DMS79 treated with DMSO at 0.1 percent for 48 hours (cell line): ENCODE measurements at regions not wholly inside any gene's neighbourhood (a gene's known extent, or its start where the extent isn't known, plus 50 kb on each side); places are given as distances from the start of the nearest gene placed in this dataset.
"Not testable (repeated sequence)": the region's sequence is repeated elsewhere in the genome, so short reads cannot be mapped to it uniquely, and the experiment has no call there.

ENCODE experiments used
- DNase-seq: peaks from one replicate; lab custom pipeline; 2025; lab: John Stamatoyannopoulos, UW

- no peak for DNase-seq
These were observed 78.9 kb upstream of the FLT1 start for GRCh38 chr13:28573595-28574373.

DNA sequence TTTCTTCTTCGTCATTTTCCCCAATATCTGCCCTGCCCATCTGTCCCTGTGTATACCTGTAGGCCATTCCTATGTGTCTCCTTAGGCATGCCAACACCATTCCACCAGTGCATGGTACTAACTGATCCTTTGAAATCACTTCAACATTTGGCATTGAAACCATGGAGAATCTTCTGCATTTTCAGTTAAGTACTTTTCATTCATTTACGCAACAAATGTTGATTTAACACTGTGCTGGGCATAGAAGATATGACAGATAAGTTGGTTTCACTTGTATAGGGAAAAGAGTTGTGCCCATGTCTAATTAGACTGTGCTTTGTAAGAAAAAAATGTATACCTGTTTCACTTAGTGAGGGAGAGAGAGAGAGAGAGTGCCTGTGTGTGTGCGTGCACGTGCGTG is 77.9 kb upstream of the FLT1 start:
- no peak for DNase-seq

DNA sequence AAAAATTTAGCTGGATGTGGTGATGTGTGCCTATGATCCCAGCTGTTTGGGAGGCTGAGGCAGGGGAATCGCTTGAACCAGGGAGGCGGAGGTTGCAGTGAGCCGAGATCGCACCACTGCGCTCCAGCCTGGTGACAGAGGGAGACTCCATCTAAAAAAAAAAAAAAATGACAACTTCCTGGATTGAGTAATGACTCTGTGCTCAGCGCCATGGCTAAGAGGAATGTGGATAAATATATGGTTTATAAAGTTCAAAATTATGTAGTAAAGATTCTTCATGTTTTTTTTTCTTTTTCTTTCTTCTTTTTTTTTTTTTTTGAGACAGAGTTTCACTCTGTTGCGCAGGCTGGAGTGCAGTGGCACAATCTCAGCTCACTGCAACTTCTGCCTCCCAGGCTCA is 75.4 kb upstream of the FLT1 start:
- DNase-seq, result not testable (repeated sequence)

- no peak for DNase-seq
These were observed 75.0 kb upstream of the FLT1 start for GRCh38 chr13:28569886-28570285.

- DNase-seq, result peak; percentile 51
These were observed 73.4 kb upstream of the FLT1 start for GRCh38 chr13:28568286-28568685.

DNA sequence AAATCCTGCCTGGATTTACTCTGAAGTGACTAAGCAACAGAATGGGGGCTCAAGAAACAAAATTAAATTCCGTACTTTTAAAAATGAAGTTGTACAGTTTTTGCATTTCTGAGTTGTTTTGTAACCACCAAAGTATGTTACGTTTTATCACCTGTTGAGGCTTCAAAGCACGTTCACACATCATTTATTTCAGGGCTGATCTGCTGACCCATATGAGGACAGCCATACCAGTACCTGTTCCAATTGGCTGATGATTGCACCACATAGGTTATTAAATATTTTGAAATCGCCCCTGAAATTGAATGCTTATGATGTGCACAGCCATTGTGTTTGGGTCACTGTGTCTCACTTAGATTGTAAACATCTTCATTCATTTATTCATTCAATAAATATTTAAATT is 72.0 kb upstream of the FLT1 start:
- DNase-seq, result no peak

- no peak for DNase-seq
These were observed 71.4 kb upstream of the FLT1 start for GRCh38 chr13:28566283-28566682.

DNA sequence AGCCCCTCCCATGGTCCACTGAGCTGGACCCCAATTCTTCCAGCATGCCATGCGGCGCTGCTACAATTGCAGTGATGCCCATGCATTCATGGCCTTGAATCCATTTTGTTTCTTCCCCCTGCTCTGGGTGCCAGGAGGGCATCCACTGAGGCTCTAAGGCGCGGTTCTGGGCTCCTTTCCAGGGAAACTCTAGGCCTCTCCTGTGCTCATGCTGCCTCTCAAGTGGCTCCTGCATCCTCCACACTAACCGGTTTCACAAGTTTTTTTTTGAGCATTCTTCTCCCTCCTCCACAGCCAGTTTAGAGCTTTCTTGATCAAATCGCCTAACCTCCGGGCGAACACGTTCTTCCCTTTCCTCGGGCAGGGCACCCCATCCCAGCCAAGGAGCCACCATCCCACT is 69.1 kb upstream of the FLT1 start:
- peak; percentile 96 for DNase-seq

GRCh38 chr13:28563609-28564008 is 68.7 kb upstream of the FLT1 start:
- DNase-seq, result no peak

GRCh38 chr13:28560612-28561011 is 65.7 kb upstream of the FLT1 start:
- DNase-seq, result no peak

- DNase-seq, result no peak
These were observed 64.8 kb upstream of the FLT1 start for GRCh38 chr13:28559636-28560259.

DNA sequence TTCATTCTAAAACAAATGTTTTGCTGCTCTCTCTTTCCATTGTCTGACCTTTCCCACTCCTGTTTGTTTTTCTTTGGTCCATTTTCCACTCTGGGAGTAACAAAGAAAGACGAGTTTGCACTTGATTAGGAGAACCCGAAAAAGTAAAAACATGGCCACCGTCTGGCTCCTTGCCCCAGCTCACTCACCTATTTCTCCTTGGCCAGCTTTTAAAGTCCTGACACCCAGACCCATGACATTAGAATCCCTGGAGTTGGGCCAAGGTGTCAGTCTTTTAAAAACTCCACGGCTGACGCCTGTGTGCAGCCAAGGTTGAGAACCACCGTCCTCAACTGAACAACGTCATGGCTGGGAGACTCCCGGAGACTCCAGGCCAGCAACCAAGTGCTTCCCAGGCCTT is 63.6 kb upstream of the FLT1 start:
- peak; percentile 26 for DNase-seq

DNA sequence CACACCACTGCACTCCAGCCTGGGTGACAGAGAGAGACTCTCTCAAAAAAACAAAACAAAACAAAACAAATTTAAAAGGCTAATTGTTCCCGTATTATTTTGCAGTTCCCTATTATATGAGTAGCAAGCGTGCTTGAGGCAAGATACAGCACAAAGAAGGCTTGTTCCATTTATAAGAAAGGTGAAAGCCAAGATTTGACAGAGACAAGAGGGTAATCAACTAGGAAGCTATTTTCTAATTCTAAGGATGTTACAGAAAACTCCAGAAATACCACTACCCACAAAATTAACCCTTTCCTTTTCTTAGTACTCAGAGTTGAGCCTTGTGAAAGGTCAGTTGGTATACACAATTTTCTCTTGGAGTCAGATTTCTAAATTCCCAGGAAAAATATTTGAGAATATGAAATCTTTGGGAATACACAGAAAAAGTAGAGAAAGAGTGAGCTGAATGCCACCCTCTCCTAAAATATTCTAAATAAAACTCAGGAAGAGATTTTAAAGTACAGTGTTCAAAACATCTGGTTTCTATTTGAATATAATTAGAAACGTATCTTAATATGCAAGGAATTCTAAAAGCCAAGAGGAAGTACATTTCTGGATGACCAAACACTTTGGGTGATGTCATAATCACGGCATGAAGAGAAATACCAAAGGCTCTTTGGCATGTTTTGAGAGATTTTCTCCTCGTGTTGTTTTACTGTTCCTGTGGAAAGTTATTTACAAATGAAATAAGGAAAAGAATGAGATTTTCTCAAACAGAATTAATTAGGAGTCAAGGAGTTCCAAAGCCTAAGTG is 63.0 kb upstream of the FLT1 start:
- no peak for DNase-seq

DNA sequence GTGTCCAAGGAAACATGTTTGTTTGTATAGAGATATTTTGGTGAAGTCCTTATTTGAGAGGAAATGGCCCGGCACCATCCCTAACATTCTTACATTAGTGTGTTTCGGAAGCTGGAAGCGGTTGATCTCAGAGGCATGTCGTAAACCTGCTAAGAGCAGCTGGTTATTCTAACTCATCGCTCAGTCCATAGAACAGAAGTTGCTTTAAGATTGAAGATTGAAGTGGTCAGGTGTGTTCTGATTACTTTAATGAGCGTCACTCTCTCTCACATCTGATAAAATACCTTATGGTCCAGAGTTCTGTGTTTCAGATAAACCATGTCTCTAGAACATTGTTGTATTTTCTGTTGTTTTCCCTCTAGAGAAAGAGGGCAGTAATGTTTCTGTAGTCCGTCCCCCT is 60.2 kb upstream of the FLT1 start:
- DNase-seq, result peak; percentile 23

DNA sequence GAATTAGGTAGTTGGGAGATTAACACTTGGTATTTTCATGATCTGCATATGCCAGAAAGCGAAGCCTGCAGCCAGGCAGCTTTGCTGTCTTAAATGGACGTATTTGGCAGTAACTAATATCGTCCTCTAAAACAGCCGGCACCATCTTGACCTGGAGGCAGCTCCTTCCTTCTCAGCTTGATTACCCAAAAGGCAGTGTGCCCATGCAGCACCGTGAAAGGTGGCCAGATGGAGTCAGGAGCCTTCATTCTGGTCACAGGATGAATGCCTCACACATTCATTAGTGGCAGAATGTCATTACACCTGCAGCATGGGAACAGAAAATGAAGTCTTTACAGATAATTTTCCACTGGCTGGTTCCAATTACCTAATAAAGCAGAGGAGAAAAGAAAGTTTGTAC is 59.0 kb upstream of the FLT1 start:
- no peak for DNase-seq

GRCh38 chr13:28552288-28552687 is 57.4 kb upstream of the FLT1 start:
- no peak for DNase-seq

- DNase-seq, result no peak
These were observed 56.6 kb upstream of the FLT1 start for GRCh38 chr13:28551498-28551895.

- no peak for DNase-seq
These were observed 56.0 kb upstream of the FLT1 start for GRCh38 chr13:28550721-28551497.

DNA sequence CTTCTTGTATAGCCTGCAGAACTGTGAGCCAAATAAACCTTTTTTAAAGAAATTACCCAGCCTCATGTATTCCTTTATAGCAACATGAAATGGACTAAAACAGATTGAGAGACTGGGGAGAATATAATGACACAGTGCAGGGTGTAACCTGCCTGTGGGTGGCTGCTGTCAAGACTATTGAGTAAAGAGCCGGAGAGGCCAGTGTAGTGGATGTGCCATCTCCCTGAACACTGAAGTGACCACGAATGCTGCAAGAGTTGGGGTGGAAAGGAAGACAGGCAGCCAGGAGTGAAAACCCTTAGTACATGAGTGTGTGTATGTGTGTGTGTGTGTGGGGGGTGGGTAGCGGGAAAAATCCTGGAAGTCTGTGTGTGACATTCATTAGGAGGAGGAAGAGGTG is 55.2 kb upstream of the FLT1 start:
- DNase-seq, result no peak

DNA sequence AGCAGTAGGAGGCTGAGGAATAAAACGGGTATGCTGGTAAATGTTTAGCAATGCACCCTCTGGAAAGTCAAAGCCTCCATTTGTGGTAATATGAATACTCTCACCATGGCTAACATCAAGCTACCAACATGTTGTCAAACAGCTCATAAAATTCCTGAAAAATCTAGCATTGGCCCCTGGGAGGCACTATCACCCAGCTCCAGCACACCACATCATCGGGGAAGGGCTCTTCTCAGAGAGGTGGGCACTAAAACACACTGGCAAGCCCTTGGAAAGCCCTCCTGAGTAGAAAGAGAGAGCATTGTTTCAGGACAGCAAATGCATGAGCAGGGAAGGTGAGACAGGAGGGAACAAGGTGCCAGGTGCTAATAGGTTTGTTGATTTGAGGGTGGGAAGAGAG is 53.9 kb upstream of the FLT1 start:
- no peak for DNase-seq

DNA sequence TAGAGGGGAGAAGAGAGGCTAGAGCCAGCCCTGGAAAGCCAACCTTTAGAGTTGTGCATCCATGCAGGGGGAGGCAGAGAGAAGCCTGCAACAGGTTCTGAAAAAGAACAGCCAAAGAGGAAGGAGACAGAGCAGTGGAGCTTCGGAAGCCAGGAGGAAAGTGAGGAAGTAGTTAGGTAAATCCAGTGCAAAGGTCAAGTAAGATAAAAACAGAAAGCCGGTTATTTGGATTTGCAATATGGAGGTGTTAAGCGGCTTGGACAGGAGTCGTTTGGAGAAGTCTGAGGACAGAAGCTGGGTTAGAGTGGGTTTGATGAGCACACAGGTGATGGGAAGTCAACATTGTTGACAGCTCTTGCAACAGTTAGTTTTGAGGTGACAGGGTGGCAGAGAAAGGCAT is 53.5 kb upstream of the FLT1 start:
- DNase-seq, result no peak

- no peak for DNase-seq
These were observed 50.8 kb upstream of the FLT1 start for GRCh38 chr13:28545583-28546333.
